IPS-18a (cell line): ENCODE measurements at regions not wholly inside any gene's neighbourhood (a gene's known extent, or its start where the extent isn't known, plus 50 kb on each side); places are given as distances from the start of the nearest gene placed in this dataset.

ENCODE experiments used
- H3K27ac ChIP-seq: one replicate; pipeline ENCODE4 v1.5.1; 2013; ENCODE audit warnings: low read length
- H3K27me3 ChIP-seq: one replicate; pipeline ENCODE4 v1.6.1; 2013; ENCODE audit warnings: mild to moderate bottlenecking, low read length; ENCODE audit not compliant: control insufficient read depth, insufficient read depth
- H3K36me3 ChIP-seq: one replicate; pipeline ENCODE4 v1.6.1; 2013; ENCODE audit warnings: low read depth, low read length; ENCODE audit not compliant: control insufficient read depth
- H3K4me1 ChIP-seq: one replicate; pipeline ENCODE4 v1.6.1; 2013; ENCODE audit warnings: low read depth, low read length; ENCODE audit not compliant: control insufficient read depth
- H3K4me3 ChIP-seq: one replicate; pipeline ENCODE4 v1.5.1; 2013; ENCODE audit warnings: low read length
- H3K9ac ChIP-seq: one replicate; pipeline ENCODE4 v1.6.1; 2013; ENCODE audit warnings: mild to moderate bottlenecking, low read length, moderate library complexity
- H3K9me3 ChIP-seq: one replicate; pipeline ENCODE4 v1.6.1; 2013; ENCODE audit warnings: low read depth, low read length; ENCODE audit not compliant: control insufficient read depth

GRCh38 chr13:108115738-108116137 lies 99.6 kb downstream of the LIG4 start:
- no peak overlapping the region for H3K9ac ChIP-seq
- H3K36me3 ChIP-seq = no peaks in the 10 kb centered on the region
- H3K27ac ChIP-seq = no peak overlapping the region
- no peaks in the 10 kb centered on the region for H3K9me3 ChIP-seq
- no peaks in the 10 kb centered on the region for H3K27me3 ChIP-seq
- H3K4me1 ChIP-seq = no peaks in the 10 kb centered on the region
- no peak overlapping the region for H3K4me3 ChIP-seq

- H3K4me1 ChIP-seq = no peaks in the 10 kb centered on the region
- H3K27me3 ChIP-seq = no peaks in the 10 kb centered on the region
- no peak overlapping the region for H3K9ac ChIP-seq
- H3K36me3 ChIP-seq = no peaks in the 10 kb centered on the region
- no peak overlapping the region for H3K4me3 ChIP-seq
- H3K27ac ChIP-seq = no peak overlapping the region
- no peaks in the 10 kb centered on the region for H3K9me3 ChIP-seq
Measured at GRCh38 chr13:108113407-108113806, 101.9 kb downstream of the LIG4 start.

DNA sequence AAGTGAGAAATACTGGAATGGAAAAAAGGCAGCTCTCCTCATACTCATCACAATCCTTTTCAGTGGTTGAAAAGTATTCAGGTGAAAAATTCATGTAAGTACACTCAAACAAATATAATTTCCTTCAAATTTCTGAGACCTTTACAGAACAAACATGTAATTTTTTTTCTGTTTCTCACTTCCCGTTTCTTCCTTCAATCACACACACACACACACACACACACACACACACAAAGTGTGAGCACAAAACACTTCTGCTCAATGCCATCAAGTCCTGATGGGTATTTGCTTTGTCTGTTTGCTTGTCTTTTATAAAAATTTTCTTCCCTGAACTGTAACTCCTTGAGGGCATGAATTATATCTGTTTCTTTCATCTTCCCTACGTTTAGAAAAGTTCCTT lies 110.6 kb downstream of the LIG4 start:
- Histone ChIP-seq H3K27me3 (no peaks in the 10 kb centered on the region), H3K4me1 (peaks cover 4% of the 10 kb centered on the region), H3K9me3 (no peaks in the 10 kb centered on the region)

GRCh38 chr13:108102771-108103170 lies 112.6 kb downstream of the LIG4 start:
- H3K27ac ChIP-seq = no peak overlapping the region

More for the DNA sequence above, 110.6 kb downstream of the LIG4 start:
- H3K27ac ChIP-seq = no peak overlapping the region
- H3K36me3 ChIP-seq = no peaks in the 10 kb centered on the region
- no peak overlapping the region for H3K9ac ChIP-seq
- H3K4me3 ChIP-seq = no peak overlapping the region

DNA sequence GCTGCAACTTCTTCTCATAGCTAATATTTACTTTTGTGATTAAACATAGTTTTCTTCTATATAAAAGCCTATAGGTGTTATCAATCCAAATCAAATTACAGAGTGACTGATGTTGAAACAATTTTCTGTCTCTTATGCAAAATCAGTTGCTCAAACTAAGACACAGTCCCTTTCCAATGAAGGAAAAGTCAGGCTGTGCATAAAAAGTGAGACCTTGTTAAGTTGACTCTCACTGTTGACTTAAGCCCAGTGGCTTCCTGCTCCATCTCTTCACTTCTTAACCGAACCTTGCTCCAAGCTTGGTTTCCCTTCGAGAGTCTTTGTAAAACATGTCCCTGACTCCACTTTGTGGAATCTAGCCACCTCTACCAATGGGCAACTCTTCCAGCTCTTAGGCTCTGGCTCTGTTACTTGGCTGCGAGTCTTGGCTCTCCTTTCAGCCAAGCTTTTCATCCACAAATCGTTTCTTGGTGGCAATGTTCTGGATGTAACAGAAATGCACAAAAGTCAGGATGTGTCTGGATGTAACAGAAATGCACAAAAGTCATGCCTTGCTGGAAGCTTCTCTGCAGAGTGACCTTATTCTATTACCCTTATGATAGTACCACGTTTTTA lies 118.9 kb downstream of the LIG4 start:
- H3K27ac ChIP-seq = no peak overlapping the region
- H3K4me3 ChIP-seq = no peak overlapping the region
- no peaks in the 10 kb centered on the region for H3K27me3 ChIP-seq
- H3K9me3 ChIP-seq = no peaks in the 10 kb centered on the region
- no peak overlapping the region for H3K9ac ChIP-seq
- no peaks in the 10 kb centered on the region for H3K36me3 ChIP-seq
- no peaks in the 10 kb centered on the region for H3K4me1 ChIP-seq

More at GRCh38 chr13:108102771-108103170, 112.6 kb downstream of the LIG4 start:
- Histone ChIP-seq H3K4me1 (peaks cover 4% of the 10 kb centered on the region), H3K36me3 (no peaks in the 10 kb centered on the region), H3K9me3 (no peaks in the 10 kb centered on the region), H3K9ac (no peak overlapping the region), H3K4me3 (no peak overlapping the region), H3K27me3 (no peaks in the 10 kb centered on the region)

DNA sequence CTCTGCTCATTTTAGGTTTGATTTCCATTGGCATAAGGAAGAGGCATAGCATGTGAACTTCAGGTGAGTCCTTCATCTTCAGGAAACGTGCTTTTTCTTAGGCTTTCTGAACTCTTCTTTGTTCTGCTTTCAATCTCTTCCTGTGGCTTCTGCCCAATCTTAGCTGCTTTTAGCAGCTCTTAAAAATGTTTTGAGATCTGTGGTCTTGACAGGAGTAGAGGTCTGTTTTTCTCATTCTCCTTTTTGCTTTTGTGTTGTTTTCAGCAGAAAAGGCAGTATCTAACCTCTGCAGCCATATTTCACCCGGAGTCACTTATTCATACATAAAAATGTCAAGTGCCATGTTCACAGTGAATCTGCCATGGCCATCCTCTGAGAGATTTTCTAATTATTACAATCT lies 120.3 kb downstream of the LIG4 start:
- Histone ChIP-seq H3K4me3 (no peak overlapping the region), H3K4me1 (no peaks in the 10 kb centered on the region), H3K27ac (no peak overlapping the region), H3K9me3 (no peaks in the 10 kb centered on the region), H3K9ac (no peak overlapping the region), H3K27me3 (no peaks in the 10 kb centered on the region), H3K36me3 (no peaks in the 10 kb centered on the region)

- no peak overlapping the region for H3K27ac ChIP-seq
- no peak overlapping the region for H3K9ac ChIP-seq
- no peaks in the 10 kb centered on the region for H3K36me3 ChIP-seq
- H3K9me3 ChIP-seq = no peaks in the 10 kb centered on the region
- H3K4me3 ChIP-seq = no peak overlapping the region
- H3K27me3 ChIP-seq = no peaks in the 10 kb centered on the region
- H3K4me1 ChIP-seq = no peaks in the 10 kb centered on the region
Measured at GRCh38 chr13:108093616-108094015, 121.7 kb downstream of the LIG4 start.

DNA sequence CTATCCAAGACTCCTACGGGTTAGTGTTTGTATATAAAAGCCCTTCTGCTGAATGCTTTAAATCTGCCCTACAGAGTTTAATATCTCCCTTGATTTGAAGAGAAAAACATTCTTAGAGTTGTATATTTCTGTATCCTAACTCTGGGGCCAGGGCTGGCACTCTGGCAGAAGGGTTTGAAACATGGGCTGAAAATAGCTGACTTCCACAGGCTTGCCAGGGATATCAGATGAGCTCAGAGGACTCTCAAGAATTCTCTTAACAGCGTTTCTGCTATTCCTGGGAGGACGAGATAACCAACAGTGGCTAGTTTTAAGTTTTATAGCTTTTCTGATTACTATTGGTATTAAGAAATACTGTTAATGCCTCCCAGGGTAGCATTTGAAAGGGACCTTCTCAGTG lies 127.5 kb downstream of the LIG4 start:
- no peak overlapping the region for H3K27ac ChIP-seq
- no peak overlapping the region for H3K4me3 ChIP-seq
- H3K9ac ChIP-seq = no peak overlapping the region
- peaks cover 6% of the 10 kb centered on the region for H3K4me1 ChIP-seq
- H3K27me3 ChIP-seq = no peaks in the 10 kb centered on the region
- no peaks in the 10 kb centered on the region for H3K36me3 ChIP-seq
- H3K9me3 ChIP-seq = no peaks in the 10 kb centered on the region

DNA sequence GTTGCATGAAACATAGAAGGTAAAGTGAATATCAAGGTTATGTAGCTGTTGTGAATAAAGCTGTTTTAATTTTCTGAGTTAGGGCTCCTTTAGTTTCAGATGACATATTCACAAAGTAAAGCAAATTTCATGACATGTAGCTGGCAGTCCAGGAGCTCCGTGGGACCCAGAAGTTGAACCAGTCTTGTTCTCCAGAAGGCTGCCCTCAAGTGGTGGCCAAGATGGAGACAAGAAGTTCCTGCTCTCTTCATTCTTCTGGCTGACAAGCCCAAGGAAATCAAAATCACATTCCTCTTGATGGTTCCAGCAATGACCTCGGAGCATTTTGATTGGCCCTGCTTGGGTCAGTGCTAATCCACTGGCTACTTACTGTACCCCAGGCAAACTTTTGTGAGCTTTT lies 128.7 kb downstream of the LIG4 start:
- Histone ChIP-seq H3K9ac (no peak overlapping the region), H3K27me3 (no peaks in the 10 kb centered on the region), H3K4me1 (peaks cover 8% of the 10 kb centered on the region), H3K4me3 (no peak overlapping the region), H3K9me3 (no peaks in the 10 kb centered on the region), H3K36me3 (no peaks in the 10 kb centered on the region), H3K27ac (no peak overlapping the region)

- no peaks in the 10 kb centered on the region for H3K9me3 ChIP-seq
- H3K27ac ChIP-seq = no peak overlapping the region
- H3K4me1 ChIP-seq = peaks cover 8% of the 10 kb centered on the region
- no peaks in the 10 kb centered on the region for H3K27me3 ChIP-seq
- no peak overlapping the region for H3K4me3 ChIP-seq
- no peaks in the 10 kb centered on the region for H3K36me3 ChIP-seq
- no peak overlapping the region for H3K9ac ChIP-seq
Measured at GRCh38 chr13:108084840-108085239, 130.5 kb downstream of the LIG4 start.

GRCh38 chr13:108083056-108083455 lies 132.3 kb downstream of the LIG4 start:
- no peak overlapping the region for H3K9ac ChIP-seq
- no peaks in the 10 kb centered on the region for H3K36me3 ChIP-seq
- no peak overlapping the region for H3K4me3 ChIP-seq
- no peaks in the 10 kb centered on the region for H3K9me3 ChIP-seq
- H3K27me3 ChIP-seq = no peaks in the 10 kb centered on the region
- no peak overlapping the region for H3K27ac ChIP-seq
- peaks cover 8% of the 10 kb centered on the region for H3K4me1 ChIP-seq

- Histone ChIP-seq H3K9ac (no peak overlapping the region), H3K27ac (no peak overlapping the region), H3K4me1 (peaks cover 8% of the 10 kb centered on the region), H3K9me3 (no peaks in the 10 kb centered on the region), H3K4me3 (no peak overlapping the region), H3K27me3 (no peaks in the 10 kb centered on the region), H3K36me3 (no peaks in the 10 kb centered on the region)
Measured at GRCh38 chr13:108082481-108082880, 132.9 kb downstream of the LIG4 start.
